NCI-H1092 (cell line): ENCODE measurements at regions not wholly inside any gene's neighbourhood (a gene's known extent, or its start where the extent isn't known, plus 50 kb on each side); places are given as distances from the start of the nearest gene placed in this dataset.

Experiments used
- DNase-seq: peaks from one replicate; lab custom pipeline; 2025; lab: John Stamatoyannopoulos, UW

- no peak for DNase-seq
Observed at GRCh38 chr10:10807106-10807505, 210.6 kb upstream of the CELF2 start.

GRCh38 chr10:10811562-10811961, 206.1 kb upstream of the CELF2 start:
- no peak for DNase-seq

GRCh38 chr10:10813656-10814055, 204.0 kb upstream of the CELF2 start:
- no peak for DNase-seq

GRCh38 chr10:10814069-10814468, 203.6 kb upstream of the CELF2 start:
- no peak for DNase-seq

- no peak for DNase-seq
Observed at GRCh38 chr10:10816447-10816846, 201.2 kb upstream of the CELF2 start.

- no peak for DNase-seq
Observed at GRCh38 chr10:10817609-10818008, 200.1 kb upstream of the CELF2 start.

- DNase-seq = no peak
Observed at GRCh38 chr10:10818082-10818481, 199.6 kb upstream of the CELF2 start.

GRCh38 chr10:10819206-10819856, 198.3 kb upstream of the CELF2 start:
- no peak for DNase-seq

- DNase-seq = no peak
Observed at GRCh38 chr10:10821926-10822325, 195.7 kb upstream of the CELF2 start.

- no peak for DNase-seq
Observed at GRCh38 chr10:10824591-10825148, 193.0 kb upstream of the CELF2 start.

GRCh38 chr10:10826125-10826524, 191.5 kb upstream of the CELF2 start:
- DNase-seq = no peak

- DNase-seq = no peak
Observed at GRCh38 chr10:10828623-10829022, 189.0 kb upstream of the CELF2 start.

- no peak for DNase-seq
Observed at GRCh38 chr10:10829576-10829975, 188.1 kb upstream of the CELF2 start.

GRCh38 chr10:10830293-10830986, 187.2 kb upstream of the CELF2 start:
- DNase-seq = no peak

GRCh38 chr10:10831085-10831484, 186.6 kb upstream of the CELF2 start:
- DNase-seq = no peak

GRCh38 chr10:10833955-10834354, 183.7 kb upstream of the CELF2 start:
- DNase-seq = no peak

GRCh38 chr10:10844251-10844650, 173.4 kb upstream of the CELF2 start:
- DNase-seq = no peak

- no peak for DNase-seq
Observed at GRCh38 chr10:10845185-10845584, 172.5 kb upstream of the CELF2 start.

GRCh38 chr10:10845826-10846503, 171.7 kb upstream of the CELF2 start:
- DNase-seq = no peak

- no peak for DNase-seq
Observed at GRCh38 chr10:10846504-10846900, 171.2 kb upstream of the CELF2 start.

GRCh38 chr10:10847387-10847786, 170.3 kb upstream of the CELF2 start:
- no peak for DNase-seq

GRCh38 chr10:10848488-10849111, 169.1 kb upstream of the CELF2 start:
- DNase-seq = no peak

- no peak for DNase-seq
Observed at GRCh38 chr10:10849306-10849705, 168.4 kb upstream of the CELF2 start.
